GM10248 (cell line): ENCODE measurements at regions not wholly inside any gene's neighbourhood (a gene's known extent, or its start where the extent isn't known, plus 50 kb on each side); places are given as distances from the start of the nearest gene placed in this dataset.

Experiments used
- CTCF ChIA-PET: fragments of 300-600 bp; sonication (Branson Sonifier 250); formaldehyde crosslinking; extraction: SDS; loops from one replicate; lab custom pipeline; 2021; ENCODE audit warnings: antibody characterized with exemption; lab: Yijun Ruan, JAX
- POLR2A ChIA-PET: fragments of 350-650 bp; sonication (Branson Sonifier 250); formaldehyde crosslinking; extraction: SDS; loops from one replicate; lab custom pipeline; 2020; ENCODE audit warnings: antibody characterized with exemption; lab: Yijun Ruan, JAX
- DNase-seq: peaks from one replicate; pipeline ENCODE4 v3.0.0; 2012; ENCODE audit errors: extremely low spot score
- TF ChIP-seq, protein P1 (sequence below): IDR thresholded peaks from 2 replicates; pipeline ENCODE4 v1.5.1; 2012; ENCODE audit warnings: mild to moderate bottlenecking, low read depth; ENCODE audit errors: extremely low read depth, missing control alignments, control extremely low read depth

DNA sequence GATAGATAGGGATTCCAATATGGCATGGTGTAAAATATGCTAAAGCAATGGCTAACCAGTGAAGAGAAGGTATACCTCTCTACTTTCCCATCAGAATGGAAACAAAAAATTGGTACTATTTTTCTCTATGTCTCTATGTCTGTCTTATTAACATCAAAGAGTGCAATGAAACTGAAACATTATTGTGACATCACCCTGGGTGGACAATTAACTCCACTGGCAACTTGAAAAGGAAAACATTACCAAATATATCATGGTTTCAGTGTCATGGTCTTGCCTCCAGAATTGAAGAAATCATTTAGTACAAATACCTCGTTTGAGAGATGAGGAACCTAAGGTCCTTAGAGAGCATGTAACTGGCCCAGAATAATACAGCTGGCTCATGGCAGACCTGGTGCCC is 1132.5 kb upstream of the MAP3K7 start:
- DNase-seq = no peak
- TF ChIP-seq, protein P1, sequence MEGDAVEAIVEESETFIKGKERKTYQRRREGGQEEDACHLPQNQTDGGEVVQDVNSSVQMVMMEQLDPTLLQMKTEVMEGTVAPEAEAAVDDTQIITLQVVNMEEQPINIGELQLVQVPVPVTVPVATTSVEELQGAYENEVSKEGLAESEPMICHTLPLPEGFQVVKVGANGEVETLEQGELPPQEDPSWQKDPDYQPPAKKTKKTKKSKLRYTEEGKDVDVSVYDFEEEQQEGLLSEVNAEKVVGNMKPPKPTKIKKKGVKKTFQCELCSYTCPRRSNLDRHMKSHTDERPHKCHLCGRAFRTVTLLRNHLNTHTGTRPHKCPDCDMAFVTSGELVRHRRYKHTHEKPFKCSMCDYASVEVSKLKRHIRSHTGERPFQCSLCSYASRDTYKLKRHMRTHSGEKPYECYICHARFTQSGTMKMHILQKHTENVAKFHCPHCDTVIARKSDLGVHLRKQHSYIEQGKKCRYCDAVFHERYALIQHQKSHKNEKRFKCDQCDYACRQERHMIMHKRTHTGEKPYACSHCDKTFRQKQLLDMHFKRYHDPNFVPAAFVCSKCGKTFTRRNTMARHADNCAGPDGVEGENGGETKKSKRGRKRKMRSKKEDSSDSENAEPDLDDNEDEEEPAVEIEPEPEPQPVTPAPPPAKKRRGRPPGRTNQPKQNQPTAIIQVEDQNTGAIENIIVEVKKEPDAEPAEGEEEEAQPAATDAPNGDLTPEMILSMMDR = no peak
- CTCF ChIA-PET = interaction anchor here (1.2 to 1.7 kb wide), 2 partner anchors 10 to 11 kb away, joined by 3 to 4 read pairs; no protein-coding TSS in a partner anchor
- POLR2A ChIA-PET = no interaction called here

DNA sequence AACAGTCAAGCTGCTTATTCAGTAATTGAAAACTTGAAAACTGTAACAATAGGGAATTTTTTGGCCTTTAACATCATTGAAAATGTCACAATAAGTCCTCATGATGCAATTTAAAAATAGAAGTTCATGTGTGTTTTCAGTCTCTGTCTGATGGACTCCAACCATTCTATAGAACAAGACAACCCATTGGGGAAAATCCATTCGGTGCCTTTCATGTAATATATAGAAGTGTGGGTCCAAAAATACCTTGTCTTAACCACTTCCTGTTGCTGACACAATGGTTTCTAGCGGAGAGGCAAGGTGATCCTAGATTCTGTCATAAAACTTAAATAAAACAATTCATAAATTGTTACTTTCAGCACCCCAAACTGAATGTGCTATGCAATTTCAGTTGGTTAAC is 1131.3 kb upstream of the MAP3K7 start:
- DNase-seq = no peak
- TF ChIP-seq, protein P1 = no peak

DNA sequence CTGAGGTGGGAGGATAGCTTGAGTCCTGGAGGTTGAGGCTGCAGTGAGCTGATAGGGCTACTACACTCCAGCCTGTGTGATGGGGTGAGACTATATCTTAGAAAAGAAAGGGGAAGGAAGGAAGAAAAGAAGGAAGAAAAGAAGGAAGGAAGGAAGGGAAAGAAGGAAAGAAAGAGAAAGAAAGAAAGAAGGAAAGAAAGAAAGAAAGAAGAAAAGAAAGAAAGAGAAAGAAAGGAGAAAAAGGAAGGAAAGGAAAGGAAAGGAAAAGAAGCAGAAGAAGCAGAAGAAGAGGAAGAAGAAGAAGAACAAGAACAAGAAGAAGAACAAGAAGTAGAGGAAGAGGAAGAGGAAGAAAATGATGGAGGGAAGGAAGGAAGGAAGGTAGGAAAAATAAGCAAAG is 1130.2 kb upstream of the MAP3K7 start:
- no peak for DNase-seq
- POLR2A ChIA-PET = no interaction called here
- TF ChIP-seq, protein P1 = no peak

More for the DNA sequence above, 1131.3 kb upstream of the MAP3K7 start:
- ChIA-PET POLR2A (no interaction called here), CTCF (no interaction called here)

DNA sequence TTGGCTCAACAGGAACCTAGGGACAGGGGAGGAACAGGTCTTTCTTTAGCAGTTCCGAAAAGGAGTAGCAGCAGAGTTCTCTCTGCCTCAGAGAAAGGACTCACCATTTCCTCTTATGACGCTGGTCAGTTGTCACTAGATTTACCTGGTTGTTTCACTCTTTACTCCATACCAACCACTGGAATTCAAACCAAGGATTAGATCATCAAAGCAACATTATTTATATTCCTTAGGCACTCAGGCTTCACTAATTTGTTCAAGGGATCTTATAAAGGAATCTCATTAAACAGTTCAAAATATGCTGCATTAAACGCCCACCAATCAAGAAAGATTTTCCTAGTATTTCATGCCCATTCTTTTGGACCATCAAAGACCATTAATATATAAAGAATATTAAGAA is 1129.5 kb upstream of the MAP3K7 start:
- TF ChIP-seq, protein P1 = no peak
- CTCF ChIA-PET = no interaction called here

More for the DNA sequence above, 1130.2 kb upstream of the MAP3K7 start:
- CTCF ChIA-PET = no interaction called here

DNA sequence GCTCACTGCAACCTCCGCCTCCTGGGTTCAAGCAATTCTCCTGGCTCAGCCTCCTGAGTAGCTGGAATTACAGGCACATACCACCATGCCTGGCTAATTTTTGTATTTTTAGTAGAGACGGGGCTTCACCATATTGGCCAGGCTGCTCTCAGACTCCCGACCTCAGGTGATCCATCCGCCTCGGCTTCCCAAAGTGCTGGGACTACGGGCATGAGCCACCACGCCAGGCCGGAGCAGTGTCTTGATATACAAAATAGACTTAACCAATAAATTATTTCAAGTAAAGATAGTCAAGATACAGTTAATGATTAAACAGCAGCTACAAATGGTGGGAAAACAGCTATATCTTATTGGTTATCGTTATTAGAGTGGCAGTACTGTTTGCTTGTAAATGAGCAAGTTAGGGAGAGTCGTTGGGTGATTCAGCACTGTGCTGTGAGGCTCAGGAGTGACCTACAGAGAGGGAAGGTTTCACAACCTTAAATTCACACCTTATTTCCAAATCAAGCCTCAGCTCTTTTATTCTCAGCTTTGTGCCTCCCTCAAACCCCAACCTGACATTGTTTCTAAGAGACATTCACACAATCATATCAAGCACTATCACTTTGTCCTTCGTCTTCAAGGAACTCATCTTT is 1128.4 kb upstream of the MAP3K7 start:
- no peak for DNase-seq
- TF ChIP-seq, protein P1 = no peak
- CTCF ChIA-PET = no interaction called here
- POLR2A ChIA-PET = no interaction called here

More for the DNA sequence above, 1129.5 kb upstream of the MAP3K7 start:
- POLR2A ChIA-PET = no interaction called here
- DNase-seq = no peak

DNA sequence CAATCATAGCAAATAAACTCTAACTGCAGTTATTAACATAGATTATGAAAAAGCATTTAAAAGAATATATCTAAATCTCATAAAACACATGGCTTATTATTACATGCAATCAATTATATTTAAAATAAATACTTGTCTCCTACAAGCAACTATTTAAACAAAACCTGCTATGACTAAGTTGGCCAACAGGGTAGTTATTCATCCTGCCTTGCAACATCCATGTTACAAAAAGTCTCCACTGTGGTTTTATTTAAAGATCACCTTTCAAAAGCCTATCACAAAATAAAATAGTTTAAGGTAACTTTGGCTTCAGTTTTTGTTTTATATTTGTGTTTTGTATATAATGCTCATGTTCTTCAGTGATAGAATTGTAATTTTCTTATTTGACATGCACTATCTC is 1127.0 kb upstream of the MAP3K7 start:
- TF ChIP-seq, protein P1 = no peak
- no peak for DNase-seq
- ChIA-PET POLR2A (no interaction called here), CTCF (no interaction called here)

DNA sequence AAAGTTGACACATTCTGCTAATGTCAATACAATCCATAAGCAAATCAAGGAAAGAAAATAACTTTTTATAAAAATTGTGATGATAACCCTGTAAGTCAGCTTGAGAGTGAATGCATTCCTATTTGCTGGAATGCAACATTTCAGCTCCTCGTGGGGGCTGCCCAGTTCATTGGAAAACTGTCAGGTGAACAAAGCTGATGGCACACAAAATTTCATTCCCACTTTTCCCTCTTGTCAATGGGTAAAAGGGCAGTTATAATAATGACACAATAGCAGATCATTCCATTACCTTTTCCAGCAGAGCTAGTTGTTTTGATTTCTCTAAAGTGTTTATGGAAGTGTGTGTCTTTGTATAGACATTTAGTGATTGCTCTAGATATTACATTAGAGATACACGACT is 1124.6 kb upstream of the MAP3K7 start:
- TF ChIP-seq, protein P1 = no peak
- ChIA-PET POLR2A (no interaction called here), CTCF (interaction anchor here (0.9 to 1.6 kb wide), 4 partner anchors 9 to 19 kb away, joined by 3 to 4 read pairs (median 4); no protein-coding TSS in a partner anchor)
- no peak for DNase-seq
